ENCODE measurements at regions not wholly inside any gene's neighbourhood (a gene's known extent, or its start where the extent isn't known, plus 50 kb on each side); places are given as distances from the start of the nearest gene placed in this dataset.

DNA sequence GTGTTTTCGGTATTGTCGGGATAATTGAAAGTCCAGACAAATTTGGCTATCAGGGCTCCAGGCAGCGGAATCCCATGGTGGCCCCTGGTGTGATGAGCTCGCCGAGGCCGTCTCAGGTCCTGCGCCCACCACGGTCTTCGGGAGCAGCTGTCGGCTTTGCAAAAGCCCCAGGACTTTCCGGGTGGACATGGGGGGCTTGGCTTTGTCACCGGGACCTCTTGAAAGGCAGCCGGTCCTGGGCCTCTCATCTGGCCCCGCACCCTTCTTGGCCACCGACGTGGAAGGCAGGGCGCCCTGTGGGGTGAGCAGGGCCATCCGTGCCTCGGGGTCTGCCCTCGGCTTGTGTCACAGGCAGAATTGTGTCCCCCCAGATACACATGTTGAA is 87.1 kb upstream of the ACTRT2 start:
- no peak for TF ChIP-seq EZH2 (IDR thresholded peaks at IDR 0.05)
- TF ChIP-seq POLR2AphosphoS5 (IDR thresholded peaks at IDR 0.05; ENCODE audit: borderline replicate concordance, low read depth, low read length) = no peak
